Cardiac fibroblast (primary cell): ENCODE measurements at regions not wholly inside any gene's neighbourhood (a gene's known extent, or its start where the extent isn't known, plus 50 kb on each side); places are given as distances from the start of the nearest gene placed in this dataset.
"Not testable (repeated sequence)": the region's sequence is repeated elsewhere in the genome, so short reads cannot be mapped to it uniquely, and the experiment has no call there.

Experiments
- DNase-seq, 2 donors: peaks; one replicate each; pipeline versions ENCODE4 v3.0.0 to v3.0.0-alpha.2; 2010; ENCODE audit warnings: low read depth in 2 of 2
- H3K4me3 ChIP-seq, 2 donors: replicated peaks in 1 of 2; 1 replicate in 1 of 2; 2 replicates in 1 of 2; pipeline ENCODE4 v1.5.1; 2011; ENCODE audit warnings: low read depth in 2 of 2, low read length in 2 of 2, mild to moderate bottlenecking in 2 of 2, moderate library complexity in 1 of 2
- CTCF ChIP-seq: IDR thresholded peaks from one replicate; pipeline ENCODE4 v1.5.1; 2011; ENCODE audit warnings: low read depth, mild to moderate bottlenecking, low read length, inconsistent platforms

- TF ChIP-seq CTCF = no peak
- no peak for DNase-seq
- H3K4me3 ChIP-seq = no peak overlapping the region
These were observed 325.4 kb downstream of the TSN start for GRCh38 chr2:122080871-122081270.

DNA sequence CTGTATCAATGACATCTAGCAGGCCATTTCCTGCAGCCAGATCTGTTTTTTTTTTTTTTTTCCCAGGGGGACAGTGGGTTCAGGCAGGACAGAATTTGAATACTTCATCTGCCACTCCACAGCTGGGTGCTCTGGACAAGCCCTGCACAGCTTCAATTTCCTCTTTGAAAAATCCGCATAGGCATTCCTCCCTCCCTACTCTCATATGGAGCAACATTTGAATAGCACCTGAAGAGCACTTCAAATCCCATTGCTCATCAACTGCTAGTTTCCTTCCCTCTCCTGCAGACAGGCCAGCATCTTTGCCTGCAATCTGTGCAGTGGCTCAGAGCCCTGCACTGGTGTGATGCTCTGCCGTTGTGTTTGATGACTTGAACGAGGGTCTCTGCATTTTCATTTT, 326.3 kb downstream of the TSN start:
- no peak for TF ChIP-seq CTCF
- DNase-seq = no peak
- H3K4me3 ChIP-seq = no peak overlapping the region

- H3K4me3 ChIP-seq = no peak overlapping the region
- TF ChIP-seq CTCF = no peak
These were observed 328.0 kb downstream of the TSN start for GRCh38 chr2:122083256-122084048.

GRCh38 chr2:122085672-122086071, 330.2 kb downstream of the TSN start:
- not testable (repeated sequence) for DNase-seq, H3K4me3 ChIP-seq

More at GRCh38 chr2:122083256-122084048, 328.0 kb downstream of the TSN start:
- DNase-seq = no peak

- no peak for DNase-seq
- no peak for TF ChIP-seq CTCF
- no peak overlapping the region for H3K4me3 ChIP-seq
These were observed 339.1 kb downstream of the TSN start for GRCh38 chr2:122094557-122094956.

GRCh38 chr2:122096761-122097160, 341.3 kb downstream of the TSN start:
- no peak overlapping the region for H3K4me3 ChIP-seq
- no peak for TF ChIP-seq CTCF
- DNase-seq = peak in 1 of 2 donors; percentile 4

- DNase-seq = peak in 1 of 2 donors; percentile 49
- no peak overlapping the region for H3K4me3 ChIP-seq
- TF ChIP-seq CTCF = no peak
These were observed 342.9 kb downstream of the TSN start for GRCh38 chr2:122098306-122098705.
